GM23338 (cell line): ENCODE measurements at regions not wholly inside any gene's neighbourhood (a gene's known extent, or its start where the extent isn't known, plus 50 kb on each side); places are given as distances from the start of the nearest gene placed in this dataset.

ENCODE experiments used
- ATAC-seq: fragments of 200-7000 bp; cut with Tn5 transposase; 3 replicates; pipeline ENCODE4 v1.9.1; 2020
- DNase-seq: peaks from one replicate; pipeline ENCODE4 v3.0.0-alpha.2; 2015; ENCODE audit warnings: low spot score
- H2AFZ ChIP-seq: fragments of 200-600 bp; sonication (generic); 2 replicates; pipeline ENCODE4 v1.8.0; 2016; ENCODE audit warnings: antibody characterized with exemption, mild to moderate bottlenecking, moderate library complexity
- H3F3A ChIP-seq: fragments of 200-600 bp; sonication (generic); replicated peaks from 2 replicates; pipeline ENCODE4 v1.8.0; 2017; ENCODE audit warnings: antibody characterized with exemption, mixed run types, low read depth
- H3K27ac ChIP-seq: fragments of 200-600 bp; sonication (generic); 2 replicates; pipeline ENCODE4 v1.6.1; 2016; ENCODE audit warnings: low read depth
- H3K27me3 ChIP-seq: fragments of 200-600 bp; sonication (generic); 2 replicates; pipeline ENCODE4 v1.8.0; 2016; ENCODE audit warnings: mild to moderate bottlenecking, mixed run types, moderate library complexity; ENCODE audit not compliant: insufficient read depth
- H3K36me3 ChIP-seq: fragments of 200-600 bp; sonication (generic); 2 replicates; pipeline ENCODE4 v1.8.0; 2016; ENCODE audit warnings: mild to moderate bottlenecking; ENCODE audit not compliant: insufficient read depth
- H3K4me1 ChIP-seq: fragments of 200-600 bp; sonication (generic); 2 replicates; pipeline ENCODE4 v1.8.0; 2016; ENCODE audit warnings: mild to moderate bottlenecking, moderate library complexity; ENCODE audit not compliant: insufficient read depth
- H3K4me2 ChIP-seq: fragments of 200-600 bp; sonication (generic); 2 replicates; pipeline ENCODE4 v1.7.1; 2017; ENCODE audit warnings: mixed run types
- H3K4me3 ChIP-seq: fragments of 200-600 bp; sonication (generic); 2 replicates; pipeline ENCODE4 v1.6.1; 2016; ENCODE audit warnings: mixed run types
- H3K79me2 ChIP-seq: fragments of 200-600 bp; sonication (generic); replicated peaks from 2 replicates; pipeline ENCODE4 v1.8.0; 2017; ENCODE audit warnings: mild to moderate bottlenecking; ENCODE audit not compliant: insufficient read depth
- H3K9me2 ChIP-seq: fragments of 200-600 bp; sonication (generic); 2 replicates; pipeline ENCODE4 v1.8.0; 2017; ENCODE audit not compliant: insufficient read depth
- H4K20me1 ChIP-seq: fragments of 200-600 bp; sonication (generic); replicated peaks from 2 replicates; pipeline ENCODE4 v1.8.0; 2017; ENCODE audit warnings: mild to moderate bottlenecking; ENCODE audit not compliant: insufficient read depth
- H3K27ac Mint-ChIP-seq: 2 replicates; pipeline ENCODE4 v1.8.0; 2020; ENCODE audit warnings: inconsistent platforms, mild to moderate bottlenecking, moderate library complexity, mixed read lengths
- H3K27me3 Mint-ChIP-seq: 3 replicates; pipeline ENCODE4 v1.8.0; 2022; ENCODE audit warnings: low read depth, mild to moderate bottlenecking, moderate library complexity, mixed read lengths, inconsistent platforms; ENCODE audit not compliant: insufficient read depth, poor library complexity
- H3K36me3 Mint-ChIP-seq: 3 replicates; pipeline ENCODE4 v1.8.0; 2021; ENCODE audit warnings: low read depth, mild to moderate bottlenecking, inconsistent platforms, moderate library complexity, mixed read lengths
- H3K4me1 Mint-ChIP-seq: 3 replicates; pipeline ENCODE4 v1.8.0; 2020; ENCODE audit warnings: mild to moderate bottlenecking, inconsistent platforms, mixed read lengths
- H3K4me3 Mint-ChIP-seq: 3 replicates; pipeline ENCODE4 v1.8.0; 2021; ENCODE audit warnings: moderate library complexity, mild to moderate bottlenecking, inconsistent platforms, mixed read lengths
- H3K9me3 Mint-ChIP-seq: 3 replicates; pipeline ENCODE4 v1.8.0; 2020; ENCODE audit warnings: moderate library complexity, mild to moderate bottlenecking, inconsistent platforms, mixed read lengths
- CREB1 ChIP-seq: fragments of 250-450 bp; sonication (Bioruptor Pico); IDR thresholded peaks from 2 replicates; pipeline ENCODE4 v1.5.0; 2020; ENCODE audit warnings: low read depth, mild to moderate bottlenecking, moderate library complexity
- CTCF ChIP-seq, 2 experiments: fragments of 200-600 bp in 1 of 2; sonication (generic) in 1 of 2; conservative IDR thresholded peaks; 2 replicates each; pipeline versions ENCODE4 v1.5.1 to v1.6.1; 2016 to 2017; ENCODE audit warnings: antibody characterized with exemption in 2 of 2, low read depth in 2 of 2, mild to moderate bottlenecking in 2 of 2, moderate library complexity in 1 of 2
- ETS1 ChIP-seq: IDR thresholded peaks from 2 replicates; pipeline ENCODE4 v1.6.1; 2016; ENCODE audit warnings: antibody characterized with exemption
- EZH2 ChIP-seq: fragments of 200-600 bp; sonication (generic); IDR thresholded peaks from one replicate; pipeline ENCODE4 v1.8.0; 2017; ENCODE audit warnings: antibody characterized with exemption, mild to moderate bottlenecking, low read depth; ENCODE audit not compliant: unreplicated experiment
- NANOG ChIP-seq: IDR thresholded peaks from 2 replicates; pipeline ENCODE4 v1.6.1; 2016; ENCODE audit warnings: antibody characterized with exemption, borderline replicate concordance
- POLR2AphosphoS5 ChIP-seq: IDR thresholded peaks from 2 replicates; pipeline ENCODE4 v1.6.1; 2016; ENCODE audit warnings: antibody characterized with exemption, low read depth
- REST ChIP-seq: IDR thresholded peaks from one replicate; pipeline ENCODE4 v1.6.1; 2018; ENCODE audit warnings: antibody characterized with exemption; ENCODE audit not compliant: unreplicated experiment
- ZNF331 ChIP-seq: fragments of 250-450 bp; sonication (Bioruptor Pico); IDR thresholded peaks from 2 replicates; pipeline ENCODE4 v1.5.0; 2020; ENCODE audit warnings: low read depth, mild to moderate bottlenecking, moderate library complexity

GRCh38 chr13:53250272-53250875 is 221.8 kb downstream of the OLFM4 start:
- no peak overlapping the region for H2AFZ ChIP-seq
- H3F3A ChIP-seq = no peaks in the 10 kb centered on the region
- DNase-seq = peak; percentile 92
- no peak overlapping the region for H3K4me2 ChIP-seq
- H3K27me3 Mint-ChIP-seq = peaks cover 6% of the 10 kb centered on the region
- no peak overlapping the region for H3K4me3 Mint-ChIP-seq
- no peak overlapping the region for H3K4me3 ChIP-seq
- TF ChIP-seq CTCF (conservative IDR thresholded peaks at IDR 0.05; ENCODE audit: low read depth in 2 of 2) (peak; percentile 90 to 99), REST (no peak)
- H3K4me1 Mint-ChIP-seq = peaks cover 5% of the 10 kb centered on the region; the same call in 2 of the 3 replicates
- peak; percentile 85 for ATAC-seq
- no peaks in the 10 kb centered on the region for H3K36me3 ChIP-seq
- H3K27me3 ChIP-seq = no peaks in the 10 kb centered on the region
- H3K4me1 ChIP-seq = peaks cover 5% of the 10 kb centered on the region; the same call in 1 of the 2 replicates
- H3K79me2 ChIP-seq = no peaks in the 10 kb centered on the region
- no peak overlapping the region for H3K27ac ChIP-seq
- no peak overlapping the region for H3K27ac Mint-ChIP-seq
- no peaks in the 10 kb centered on the region for H3K9me2 ChIP-seq
- peaks cover 3% of the 10 kb centered on the region; the same call in 1 of the 3 replicates for H3K9me3 Mint-ChIP-seq
- no peaks in the 10 kb centered on the region for H4K20me1 ChIP-seq
- 0 out of 3 replicates have a peak, but pooled peaks cover 4% of the 10 kb centered on the region for H3K36me3 Mint-ChIP-seq

DNA sequence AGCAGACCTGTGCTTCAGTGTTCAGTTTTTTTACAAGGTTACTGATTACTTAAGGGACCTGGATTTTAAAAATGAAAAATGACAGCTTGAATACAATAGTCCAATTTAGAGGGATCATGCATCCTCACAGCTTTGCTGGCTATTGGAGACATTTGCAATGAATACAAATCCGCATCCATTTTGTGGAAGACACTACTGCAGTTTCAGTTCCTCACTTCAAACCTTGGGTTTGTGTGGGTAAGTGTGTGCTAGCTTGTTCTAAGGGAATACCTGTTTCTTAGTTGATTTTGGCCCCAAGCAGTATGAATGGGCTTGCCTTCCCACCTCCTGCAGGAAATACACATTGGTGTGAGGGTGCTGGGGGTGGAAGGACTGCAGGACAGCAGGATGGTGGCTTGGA is 222.4 kb downstream of the OLFM4 start:
- DNase-seq = no peak
- no peak overlapping the region for H3K27ac Mint-ChIP-seq
- peaks cover 6% of the 10 kb centered on the region for H3K27me3 Mint-ChIP-seq
- TF ChIP-seq ETS1 (no peak), CREB1 (CRISPR knock-in tag) (no peak), EZH2 (no peak), ZNF331 (CRISPR knock-in tag) (no peak), NANOG (no peak), CTCF (conservative IDR thresholded peaks at IDR 0.05; ENCODE audit: low read depth in 2 of 2) (no peak), POLR2AphosphoS5 (no peak), REST (no peak)

More for the DNA sequence above, 222.4 kb downstream of the OLFM4 start:
- Histone ChIP-seq H3K27me3 (no peaks in the 10 kb centered on the region), H3K4me2 (no peak overlapping the region), H3K27ac (no peak overlapping the region), H3K9me2 (no peaks in the 10 kb centered on the region), H3K4me3 (no peak overlapping the region), H2AFZ (no peak overlapping the region), H3F3A (no peaks in the 10 kb centered on the region), H3K79me2 (no peaks in the 10 kb centered on the region), H4K20me1 (no peaks in the 10 kb centered on the region), H3K4me1 (peaks cover 5% of the 10 kb centered on the region; the same call in 1 of the 2 replicates), H3K36me3 (no peaks in the 10 kb centered on the region)
- H3K9me3 Mint-ChIP-seq = peaks cover 3% of the 10 kb centered on the region; the same call in 1 of the 3 replicates
- H3K36me3 Mint-ChIP-seq = 0 out of 3 replicates have a peak, but pooled peaks cover 4% of the 10 kb centered on the region
- no peak for ATAC-seq
- peaks cover 5% of the 10 kb centered on the region; the same call in 2 of the 3 replicates for H3K4me1 Mint-ChIP-seq
- H3K4me3 Mint-ChIP-seq = no peak overlapping the region
